CMK (cell line): ENCODE measurements at regions not wholly inside any gene's neighbourhood (a gene's known extent, or its start where the extent isn't known, plus 50 kb on each side); places are given as distances from the start of the nearest gene placed in this dataset.
"Not testable (repeated sequence)": the region's sequence is repeated elsewhere in the genome, so short reads cannot be mapped to it uniquely, and the experiment has no call there.

ENCODE experiments used
- DNase-seq: peaks from one replicate; pipeline ENCODE4 v3.0.0-alpha.2; 2010; ENCODE audit warnings: low read depth

DNA sequence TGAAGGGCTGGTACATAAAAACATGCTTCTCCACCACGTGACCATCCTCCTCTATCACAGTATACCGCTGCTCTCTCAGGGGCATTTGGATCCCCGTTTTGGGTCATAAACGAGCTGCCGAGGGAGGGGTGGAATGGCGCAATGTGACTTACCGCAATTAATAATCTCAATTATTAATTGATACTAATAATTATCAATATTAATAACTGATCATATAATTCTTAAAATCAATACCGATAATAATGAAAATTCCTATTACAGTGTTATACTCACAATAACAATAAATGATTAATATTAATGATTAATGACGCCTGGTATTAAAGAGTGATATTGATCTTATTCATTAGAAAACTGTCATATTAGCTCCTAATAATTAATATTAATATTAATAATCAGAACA, 56.1 kb upstream of the FRG2C start:
- DNase-seq = not testable (repeated sequence)

GRCh38 chr3:75609598-75609997, 54.5 kb upstream of the FRG2C start:
- DNase-seq = not testable (repeated sequence)

DNA sequence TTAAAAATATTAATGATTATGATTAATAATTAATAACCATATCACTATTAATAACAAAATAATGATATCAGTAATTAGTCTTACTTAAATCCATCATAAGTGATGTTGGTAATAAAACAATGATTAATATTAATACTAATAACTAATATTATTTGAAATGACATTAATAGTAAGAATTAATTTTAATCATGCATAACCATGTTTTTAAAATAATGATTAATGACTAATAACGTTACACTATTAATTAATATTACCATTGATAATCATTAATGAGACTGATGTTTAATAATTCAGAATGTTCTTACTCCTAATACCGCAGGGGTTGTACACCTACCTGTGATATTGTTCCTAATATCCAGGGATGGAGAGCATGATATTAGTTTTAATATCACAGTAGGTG, 53.4 kb upstream of the FRG2C start:
- no peak for DNase-seq

DNA sequence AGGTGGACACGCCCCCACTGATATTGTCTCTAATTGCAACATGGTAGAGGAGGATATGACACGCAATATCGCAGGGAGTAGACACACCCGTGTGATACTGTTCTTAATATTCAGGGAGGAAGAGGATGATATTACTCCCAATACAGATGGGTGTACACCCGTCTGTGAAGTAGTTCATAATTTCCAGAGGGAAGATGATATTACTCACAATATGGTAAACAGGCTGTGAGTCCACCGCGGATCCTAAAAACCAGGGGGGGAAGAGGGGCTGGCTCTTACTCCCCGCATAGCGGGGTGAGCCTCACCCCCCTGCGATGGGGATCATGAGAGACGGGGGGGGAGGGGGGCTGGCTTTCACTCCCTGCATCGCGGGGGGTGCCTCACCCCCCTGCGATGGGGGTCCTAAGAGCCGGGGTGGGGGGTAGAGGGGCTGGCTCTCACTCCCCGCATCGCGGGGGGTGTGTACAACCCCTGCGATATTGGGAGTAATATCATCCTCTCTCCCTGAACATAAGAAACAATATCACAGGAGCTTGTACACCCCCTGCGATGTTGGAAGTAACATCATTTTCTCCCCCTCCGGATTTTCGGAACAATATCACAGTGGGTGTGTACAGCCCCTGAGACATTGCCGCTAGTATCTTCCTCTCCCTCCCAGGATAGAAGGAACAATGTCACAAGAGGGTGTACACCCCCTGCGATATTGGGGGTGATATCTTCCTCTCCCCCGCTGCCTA, 52.2 kb upstream of the FRG2C start:
- not testable (repeated sequence) for DNase-seq
